Lung (tissue), 11 donors: ENCODE measurements at regions not wholly inside any gene's neighbourhood (a gene's known extent, or its start where the extent isn't known, plus 50 kb on each side); places are given as distances from the start of the nearest gene placed in this dataset.

Experiments used
- ATAC-seq: fragments of 200-7000 bp; cut with Tn5 transposase; one replicate; pipeline ENCODE4 v1.9.1; 2020; ENCODE audit warnings: moderate number of reproducible peaks; ENCODE audit not compliant: insufficient read depth, low FRiP score
- DNase-seq, 3 donors: peaks; one replicate each; pipeline ENCODE4 v3.0.0-alpha.2; 2013 to 2017
- H3K27ac ChIP-seq, 2 donors: one replicate each; pipeline ENCODE4 v1.5.1; 2013; ENCODE audit warnings: mild to moderate bottlenecking in 2 of 2, moderate library complexity in 2 of 2, control low read depth in 1 of 2, inconsistent platforms in 1 of 2, low read depth in 1 of 2, low read length in 1 of 2
- H3K27me3 ChIP-seq, 3 donors: one replicate each; pipeline ENCODE4 v1.5.1; 2013; ENCODE audit warnings: low read length in 2 of 3; ENCODE audit not compliant: control insufficient read depth in 3 of 3, insufficient read depth in 3 of 3
- H3K36me3 ChIP-seq, 4 donors: one replicate each; pipeline ENCODE4 v1.5.1; 2013; ENCODE audit warnings: low read length in 4 of 4, mild to moderate bottlenecking in 1 of 4, moderate library complexity in 1 of 4; ENCODE audit not compliant: control insufficient read depth in 4 of 4, insufficient read depth in 4 of 4
- H3K4me1 ChIP-seq, 5 donors: one replicate each; pipeline ENCODE4 v1.5.1; 2013; ENCODE audit warnings: low read length in 5 of 5, mild to moderate bottlenecking in 2 of 5, moderate library complexity in 1 of 5; ENCODE audit not compliant: control insufficient read depth in 5 of 5, insufficient read depth in 5 of 5
- H3K4me3 ChIP-seq: one replicate; pipeline ENCODE4 v1.5.1; 2013; ENCODE audit warnings: mild to moderate bottlenecking, control low read depth, moderate library complexity
- H3K9ac ChIP-seq, 2 donors: one replicate each; pipeline ENCODE4 v1.5.1; 2013; ENCODE audit warnings: low read length in 2 of 2, control low read depth in 1 of 2; ENCODE audit not compliant: insufficient read depth in 1 of 2
- H3K9me3 ChIP-seq, 4 donors: one replicate each; pipeline ENCODE4 v1.5.1; 2013; ENCODE audit warnings: low read length in 3 of 4, mild to moderate bottlenecking in 1 of 4, moderate library complexity in 1 of 4; ENCODE audit not compliant: control insufficient read depth in 4 of 4, insufficient read depth in 3 of 4
- CTCF ChIP-seq: IDR thresholded peaks from 2 replicates; pipeline ENCODE4 v1.5.1; 2012; ENCODE audit warnings: mild to moderate bottlenecking; ENCODE audit errors: control extremely low read depth, extremely low read depth
- WGBS, 2 donors: extraction: QIAGEN DNeasy Blood & Tissue Kit; methylation state at CpG; one replicate each; pipeline ENCODE4 v1.1.7; 2013; 5-methylcytosine and 5-hydroxymethylcytosine counted together
- donor health status: control.
- donor health status: control.
- donor health status: Bipolar disorder and iron deficiency.
- donor health status: healthy.
- donor health status: DM: yes; HTN: yes; CAD: no.

GRCh38 chr2:136448432-136448831 is 316.9 kb upstream of the THSD7B start:
- DNase-seq (no peak), ATAC-seq (no peak)
- no peaks in the 10 kb centered on the region for H3K36me3 ChIP-seq
- H3K4me3 ChIP-seq, result no peak overlapping the region
- H3K9ac ChIP-seq, result no peak overlapping the region
- TF ChIP-seq CTCF, result no peak
- no peaks in the 10 kb centered on the region for H3K9me3 ChIP-seq
- no peak overlapping the region for H3K27ac ChIP-seq
- peaks cover 0 to 5% (median 0%) of the 10 kb centered on the region in 3 donors for H3K27me3 ChIP-seq
- WGBS, 2 donors, result 63 to 77% methylated on average over 1 of the region's 1 CpG
- H3K4me1 ChIP-seq, result no peaks in the 10 kb centered on the region

- WGBS, 2 donors, result 85 to 88% methylated on average over 7 of the region's 7 CpGs
- TF ChIP-seq CTCF, result no peak
- ATAC-seq, result no peak
- no peaks in the 10 kb centered on the region for H3K4me1 ChIP-seq
- H3K27me3 ChIP-seq, result peaks cover 0 to 5% (median 0%) of the 10 kb centered on the region in 3 donors
- no peak overlapping the region for H3K27ac ChIP-seq
- no peak overlapping the region for H3K4me3 ChIP-seq
- no peaks in the 10 kb centered on the region for H3K9me3 ChIP-seq
- H3K36me3 ChIP-seq, result no peaks in the 10 kb centered on the region
- DNase-seq, result no peak
- no peak overlapping the region for H3K9ac ChIP-seq
These were observed 321.0 kb upstream of the THSD7B start for GRCh38 chr2:136444323-136444722.

GRCh38 chr2:136443661-136444060 is 321.7 kb upstream of the THSD7B start:
- Histone ChIP-seq H3K27ac (no peak overlapping the region), H3K36me3 (no peaks in the 10 kb centered on the region), H3K4me3 (no peak overlapping the region), H3K4me1 (no peaks in the 10 kb centered on the region), H3K27me3 (peaks cover 0 to 4% (median 0%) of the 10 kb centered on the region in 3 donors), H3K9ac (no peak overlapping the region), H3K9me3 (no peaks in the 10 kb centered on the region)
- TF ChIP-seq CTCF, result no peak
- 22 to 49% methylated on average over 2 of the region's 2 CpGs for WGBS, 2 donors
- ATAC-seq (no peak), DNase-seq (no peak)

GRCh38 chr2:136441979-136442714 is 323.2 kb upstream of the THSD7B start:
- ATAC-seq (no peak), DNase-seq (no peak)

More at GRCh38 chr2:136441979-136442714, 323.2 kb upstream of the THSD7B start:
- WGBS, 2 donors, result 87 to 91% methylated on average over 9 of the region's 9 CpGs
- TF ChIP-seq CTCF, result no peak
- Histone ChIP-seq H3K27me3 (no peaks in the 10 kb centered on the region), H3K4me1 (peaks cover 0 to 3% (median 0%) of the 10 kb centered on the region in 5 donors), H3K9me3 (no peaks in the 10 kb centered on the region), H3K9ac (no peak overlapping the region), H3K27ac (no peak overlapping the region), H3K36me3 (no peaks in the 10 kb centered on the region), H3K4me3 (no peak overlapping the region)
